HG02759 (cell line): ENCODE measurements at regions not wholly inside any gene's neighbourhood (a gene's known extent, or its start where the extent isn't known, plus 50 kb on each side); places are given as distances from the start of the nearest gene placed in this dataset.

Experiments
- ATAC-seq: cut with Tn5 transposase; IDR thresholded peaks from one replicate; pipeline ENCODE4 v1.9.1; 2021; ENCODE audit warnings: mild to moderate bottlenecking, moderate library complexity; ENCODE audit not compliant: unreplicated experiment

DNA sequence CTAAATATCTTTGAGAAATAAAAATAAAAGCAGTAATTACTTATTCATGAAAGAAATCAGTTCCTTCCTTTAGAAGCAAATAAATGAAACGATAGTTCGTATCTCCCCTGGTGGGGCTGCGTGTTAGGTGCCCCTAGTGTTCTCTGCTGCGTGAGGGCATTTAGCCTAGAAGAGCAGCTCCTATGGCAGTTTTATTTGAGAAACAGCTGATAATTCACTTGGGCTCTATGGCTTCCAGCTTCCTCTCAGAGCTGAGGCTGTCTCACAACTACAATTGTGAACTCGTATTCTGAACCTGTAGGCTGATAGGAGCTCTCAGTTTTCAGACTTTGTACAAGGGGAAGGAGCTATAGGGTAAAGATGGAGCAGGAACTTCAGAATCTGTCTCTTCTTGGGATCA is 540.0 kb upstream of the MAP3K7 start:
- ATAC-seq = no peak

GRCh38 chr6:91117550-91117949 is 530.7 kb upstream of the MAP3K7 start:
- no peak for ATAC-seq

DNA sequence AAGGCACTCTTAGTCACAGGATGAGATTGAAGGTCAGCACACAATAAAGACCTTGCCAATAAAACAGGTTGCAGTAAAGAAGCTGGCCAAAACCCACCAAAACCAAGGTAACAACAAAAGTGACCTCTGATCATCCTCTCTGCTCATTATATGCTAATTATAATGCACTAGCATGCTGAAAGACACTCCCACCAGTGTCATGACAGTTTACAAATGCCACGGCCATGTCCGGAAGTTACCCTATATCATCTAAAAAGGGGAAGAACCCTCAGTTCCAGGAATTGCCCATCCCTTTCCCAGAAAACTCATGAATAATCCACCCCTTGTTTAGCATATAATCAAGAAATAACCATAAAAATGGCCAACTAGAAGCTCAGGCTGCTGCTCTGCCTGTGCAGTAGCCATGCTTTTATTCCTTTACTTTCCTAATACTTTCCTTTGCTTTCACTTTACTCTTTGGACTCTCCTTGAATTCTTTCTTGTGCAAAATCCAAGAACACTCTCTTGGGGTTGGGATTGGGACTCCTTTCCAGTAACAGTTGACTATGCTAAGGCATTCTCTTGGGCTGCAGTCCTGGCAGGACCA is 527.3 kb upstream of the MAP3K7 start:
- ATAC-seq = no peak

- ATAC-seq = no peak
Measured at GRCh38 chr6:91106083-91106482, 519.2 kb upstream of the MAP3K7 start.

- ATAC-seq = no peak
Measured at GRCh38 chr6:91105532-91105931, 518.7 kb upstream of the MAP3K7 start.

DNA sequence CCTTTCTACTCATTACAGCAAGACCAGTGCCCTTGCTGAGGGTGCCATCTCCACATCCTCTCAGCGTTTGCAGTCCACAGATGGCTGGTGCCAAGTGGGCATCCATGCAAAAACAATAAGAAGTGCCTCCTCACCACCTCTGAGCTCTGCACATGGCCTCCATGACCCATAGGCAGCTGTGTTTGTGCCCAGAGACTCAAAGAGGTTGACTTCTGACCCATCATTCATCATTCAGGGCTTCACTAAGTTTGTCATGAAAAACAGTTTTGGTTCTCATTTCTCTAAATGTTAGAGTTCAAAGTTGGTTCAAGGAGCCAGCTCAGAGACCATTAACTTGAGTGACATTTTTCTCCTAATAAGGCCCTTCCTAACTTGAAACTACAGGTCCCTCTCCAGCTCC is 512.6 kb upstream of the MAP3K7 start:
- no peak for ATAC-seq

GRCh38 chr6:91098006-91098405 is 511.1 kb upstream of the MAP3K7 start:
- no peak for ATAC-seq

- no peak for ATAC-seq
Measured at GRCh38 chr6:91097364-91097763, 510.5 kb upstream of the MAP3K7 start.

DNA sequence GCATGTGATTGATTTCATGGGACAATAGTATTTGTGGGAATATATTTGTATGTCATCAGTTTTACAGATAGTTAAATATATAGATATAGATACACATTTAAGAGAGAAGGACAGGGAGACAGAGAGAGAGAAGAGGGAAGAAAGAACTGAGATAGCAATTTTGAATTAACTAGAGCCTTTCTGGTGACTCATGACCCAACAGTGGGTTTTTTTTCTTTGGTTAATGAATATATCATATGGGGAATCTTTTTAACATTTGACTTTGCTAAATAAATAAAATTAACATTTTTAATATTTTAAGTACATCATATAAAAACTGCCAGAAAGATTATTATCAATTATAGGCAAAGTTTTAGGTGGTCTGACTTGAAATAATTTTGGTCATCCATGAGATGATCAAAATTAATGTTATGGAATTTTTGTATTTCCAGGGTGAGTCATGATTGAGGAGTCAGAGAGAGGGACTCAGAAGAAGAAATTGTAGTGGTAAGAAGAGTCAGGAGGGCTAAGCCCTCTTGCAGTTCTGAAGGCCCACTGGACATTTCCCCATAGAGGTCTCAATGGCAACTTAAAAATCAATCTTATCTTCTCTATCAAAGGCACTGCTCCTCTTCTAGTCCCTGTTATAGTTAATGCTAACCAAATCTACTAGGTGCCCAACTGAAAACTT is 508.1 kb upstream of the MAP3K7 start:
- ATAC-seq = no peak

GRCh38 chr6:91094341-91094740 is 507.5 kb upstream of the MAP3K7 start:
- ATAC-seq = no peak

DNA sequence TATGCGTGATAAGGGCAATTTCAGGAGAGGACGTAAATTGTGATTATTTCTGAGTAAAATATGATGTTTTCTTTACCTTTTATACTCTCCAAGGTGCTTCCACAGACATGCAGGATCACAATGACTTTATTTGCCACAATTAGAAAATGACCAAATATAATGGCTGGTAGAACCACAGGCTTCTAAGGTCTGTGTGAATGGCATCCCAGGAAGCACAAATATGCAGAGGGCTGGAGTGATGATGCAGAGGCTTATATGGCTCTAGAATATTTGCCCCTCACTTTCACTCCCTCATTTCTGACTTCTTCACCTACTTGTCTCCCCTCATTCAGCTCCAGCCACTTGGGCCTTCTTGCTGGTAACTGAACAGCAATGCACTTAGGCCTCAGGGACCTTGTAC is 502.1 kb upstream of the MAP3K7 start:
- ATAC-seq = no peak

GRCh38 chr6:91088515-91088914 is 501.6 kb upstream of the MAP3K7 start:
- ATAC-seq = no peak

- no peak for ATAC-seq
Measured at GRCh38 chr6:91087908-91088307, 501.0 kb upstream of the MAP3K7 start.

DNA sequence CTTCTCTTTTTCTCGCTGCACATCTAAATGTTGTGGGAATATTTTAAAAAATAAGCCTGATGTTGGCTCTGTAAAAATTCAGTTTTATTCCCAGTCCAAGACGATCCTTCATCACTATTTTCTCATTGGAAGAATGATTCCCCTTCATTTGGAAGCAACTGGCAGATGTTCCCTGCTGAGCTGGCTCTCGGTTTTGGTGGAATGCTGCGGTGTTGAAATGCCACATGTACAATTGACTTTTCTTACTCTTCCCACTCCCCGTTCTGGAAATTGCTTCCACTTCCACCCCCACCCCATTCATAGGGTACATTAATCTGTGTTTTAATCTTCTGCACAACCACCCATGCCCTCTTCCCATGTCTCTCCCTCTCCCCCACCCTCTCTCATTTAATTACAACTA is 496.3 kb upstream of the MAP3K7 start:
- no peak for ATAC-seq

GRCh38 chr6:91082311-91082832 is 495.5 kb upstream of the MAP3K7 start:
- no peak for ATAC-seq

DNA sequence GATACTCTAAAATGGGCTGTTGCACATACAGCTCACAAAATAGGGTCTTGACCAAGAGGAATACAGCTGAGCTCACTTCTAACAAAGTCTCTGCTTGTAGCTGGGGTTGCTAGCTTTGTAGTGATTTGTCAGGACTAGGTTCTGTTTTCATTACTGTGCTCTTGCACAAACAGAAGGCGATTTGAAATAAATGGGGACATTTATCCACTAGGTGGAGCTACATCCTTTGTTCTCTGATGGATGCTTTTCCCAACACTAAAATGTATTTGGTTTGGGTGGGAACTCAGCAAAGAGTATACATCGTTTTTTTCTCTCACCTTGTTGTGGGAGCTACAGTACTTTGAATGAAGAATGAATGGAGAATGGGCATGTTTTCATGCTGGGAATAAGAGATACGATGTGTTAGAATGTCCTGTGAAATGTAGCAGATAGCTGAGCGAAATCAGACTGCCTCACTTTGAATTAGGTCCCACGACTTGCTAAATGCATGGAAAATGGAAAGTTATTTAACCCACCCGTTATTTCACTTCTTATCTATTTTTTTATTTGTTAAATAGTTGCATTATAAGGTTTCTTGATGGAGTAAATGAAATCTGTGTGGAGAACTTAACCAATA is 494.7 kb upstream of the MAP3K7 start:
- ATAC-seq = peak; percentile 65

- ATAC-seq = peak; percentile 10
Measured at GRCh38 chr6:91080871-91081270, 494.0 kb upstream of the MAP3K7 start.

DNA sequence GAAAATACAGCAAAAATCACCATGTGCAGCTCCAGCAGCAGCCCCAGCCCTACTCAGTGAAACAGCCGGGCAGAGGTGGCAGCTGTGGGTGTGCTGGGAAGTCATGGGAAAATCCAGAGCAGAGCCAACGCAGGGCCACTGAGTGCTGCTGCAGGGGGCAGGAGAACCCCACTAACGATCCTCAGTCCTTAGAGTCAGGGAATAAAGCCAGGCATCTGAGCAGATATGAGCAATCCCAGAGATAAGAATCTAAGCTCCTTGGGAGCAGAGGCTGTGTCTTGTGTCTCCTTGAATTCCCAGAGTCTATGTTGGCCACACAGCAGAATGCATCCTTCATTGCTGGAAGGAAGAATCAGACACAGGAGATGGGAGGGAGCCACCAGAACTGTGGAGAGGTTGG is 493.1 kb upstream of the MAP3K7 start:
- no peak for ATAC-seq

DNA sequence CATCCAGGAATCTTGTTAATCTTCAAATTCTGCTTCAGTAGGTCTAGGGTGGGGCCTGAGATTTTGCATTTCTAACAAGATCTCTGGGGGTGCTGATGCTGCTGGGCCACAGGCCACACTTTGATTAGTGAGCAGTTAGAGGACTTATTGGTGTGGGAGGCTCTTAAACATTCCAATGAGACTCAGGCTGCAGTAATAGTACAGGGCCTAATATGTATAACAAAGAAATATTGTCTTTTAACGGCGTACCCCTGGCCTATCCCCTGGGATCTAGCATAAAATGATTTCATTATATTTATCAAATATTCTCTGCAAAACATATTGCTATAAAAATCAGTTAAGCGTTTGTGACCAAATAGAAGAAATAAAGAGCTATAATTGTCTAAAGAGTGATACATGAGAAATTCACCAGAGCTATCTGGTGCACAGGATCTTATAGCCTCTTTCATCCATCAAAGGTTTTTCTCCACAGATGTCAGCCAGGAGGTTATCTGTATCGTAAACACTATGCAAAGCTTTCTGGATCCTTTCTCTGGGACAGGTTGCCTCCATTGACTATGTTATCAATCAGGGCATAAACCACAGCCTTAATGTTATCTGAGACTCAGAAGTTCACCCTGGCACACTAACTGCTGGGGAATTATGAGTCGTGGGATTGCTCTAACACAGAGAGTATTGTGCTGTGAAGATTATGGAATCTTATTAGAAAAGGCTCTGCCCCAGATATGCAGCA is 488.5 kb upstream of the MAP3K7 start:
- ATAC-seq = no peak

DNA sequence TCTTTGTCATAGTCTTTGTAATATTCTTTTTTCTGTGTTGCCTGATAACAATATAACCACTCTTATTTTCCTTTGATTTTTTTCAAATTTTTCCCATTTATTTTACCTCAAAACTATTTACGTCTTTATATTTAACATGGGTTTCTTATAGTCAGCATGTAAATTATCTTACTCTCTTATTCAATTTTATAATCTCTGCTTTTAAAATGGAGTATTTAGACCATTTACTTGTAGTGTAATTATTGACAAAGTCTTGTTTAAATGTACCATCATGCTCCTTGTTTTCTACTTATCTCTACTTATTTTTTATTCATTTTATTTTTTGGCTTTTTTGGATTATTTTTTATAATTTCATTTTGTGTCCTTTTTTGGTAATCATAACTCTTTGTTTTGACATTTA is 476.5 kb upstream of the MAP3K7 start:
- no peak for ATAC-seq

GRCh38 chr6:91057689-91058088 is 470.8 kb upstream of the MAP3K7 start:
- no peak for ATAC-seq

DNA sequence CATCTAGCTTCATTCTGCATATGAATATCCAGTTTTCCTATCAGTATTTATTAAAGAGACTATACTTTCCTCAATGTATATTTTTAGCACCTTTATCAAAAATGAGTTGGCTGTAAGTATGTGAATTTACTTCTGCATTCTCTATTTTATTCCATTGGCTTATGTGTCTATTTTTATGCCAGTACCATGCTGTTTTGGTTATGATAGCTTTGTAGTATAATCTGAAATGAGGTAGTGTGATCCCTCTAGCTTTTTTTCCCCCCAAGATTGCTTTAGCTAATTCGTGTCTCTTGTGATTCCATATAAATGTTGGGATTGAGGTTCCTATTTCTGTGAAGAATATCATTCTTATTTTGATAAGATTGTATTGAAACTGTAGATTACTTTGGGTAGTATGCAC is 469.1 kb upstream of the MAP3K7 start:
- no peak for ATAC-seq
